ENCODE measurements at regions not wholly inside any gene's neighbourhood (a gene's known extent, or its start where the extent isn't known, plus 50 kb on each side); places are given as distances from the start of the nearest gene placed in this dataset.
"Not testable (repeated sequence)": the region's sequence is repeated elsewhere in the genome, so short reads cannot be mapped to it uniquely, and the experiment has no call there.

- H3K4me1 ChIP-seq (ENCODE audit: control extremely low read depth in 1 of 4, control insufficient read depth in 4 of 4, insufficient read depth in 4 of 4, low read length in 3 of 4), result peaks cover 0 to 10% (median 6%) of the 10 kb centered on the region in 4 experiments
- no peaks in the 10 kb centered on the region for H3K36me3 ChIP-seq (ENCODE audit: control insufficient read depth in 4 of 4, insufficient read depth in 4 of 4, low read length in 3 of 4)
- no peak overlapping the region for H3K4me3 ChIP-seq (ENCODE audit: control insufficient read depth in 1 of 7, extremely low read depth in 1 of 7, insufficient read depth in 4 of 7, low read depth in 2 of 7, low read length in 6 of 7)
- POLR2A ChIA-PET, result no interaction called here
- H3K27me3 ChIP-seq (replicated peaks in 2 of 5; ENCODE audit: control insufficient read depth in 4 of 5, insufficient read depth in 5 of 5, low read length in 4 of 5), result no peaks in the 10 kb centered on the region
- peaks cover 0 to 1% (median 0%) of the 10 kb centered on the region in 5 experiments for H3K9me3 ChIP-seq (ENCODE audit: control extremely low read depth in 1 of 5, control insufficient read depth in 4 of 5, insufficient read depth in 2 of 5, low read depth in 1 of 5, low read length in 4 of 5)
- CTCF ChIA-PET, result interaction anchor here (0.8 to 1.5 kb wide), 3 partner anchors 13 to 82 kb away, joined by 3 to 4 read pairs (median 4); no protein-coding TSS in a partner anchor
- H3K27ac ChIP-seq (ENCODE audit: insufficient read depth in 1 of 2, low read depth in 1 of 2, low read length in 2 of 2, poor library complexity in 1 of 2, severe bottlenecking in 2 of 2), result no peak overlapping the region
- no peak for DNase-seq
Observed at GRCh38 chr14:65989981-65990380, 496.2 kb upstream of the CCDC196 start.

GRCh38 chr14:65991104-65991503 is 495.1 kb upstream of the CCDC196 start:
- no peak for DNase-seq
- peaks cover 0 to 10% (median 6%) of the 10 kb centered on the region in 4 experiments for H3K4me1 ChIP-seq (ENCODE audit: control extremely low read depth in 1 of 4, control insufficient read depth in 4 of 4, insufficient read depth in 4 of 4, low read length in 3 of 4)
- WGBS (ENCODE audit: insufficient coverage), result 100% methylated on average over 2 of the region's 2 CpGs
- no peaks in the 10 kb centered on the region for H3K36me3 ChIP-seq (ENCODE audit: control insufficient read depth in 4 of 4, insufficient read depth in 4 of 4, low read length in 3 of 4)
- ChIA-PET POLR2A (no interaction called here), CTCF (interaction anchor here (0.6 to 1.5 kb wide), 2 partner anchors 31 to 339 kb away, joined by 3 to 4 read pairs; no protein-coding TSS in a partner anchor)
- H3K4me3 ChIP-seq (ENCODE audit: control insufficient read depth in 1 of 7, extremely low read depth in 1 of 7, insufficient read depth in 4 of 7, low read depth in 2 of 7, low read length in 6 of 7), result no peak overlapping the region
- no peaks in the 10 kb centered on the region for H3K27me3 ChIP-seq (replicated peaks in 2 of 5; ENCODE audit: control insufficient read depth in 4 of 5, insufficient read depth in 5 of 5, low read length in 4 of 5)
- peaks cover 0 to 1% (median 0%) of the 10 kb centered on the region in 5 experiments for H3K9me3 ChIP-seq (ENCODE audit: control extremely low read depth in 1 of 5, control insufficient read depth in 4 of 5, insufficient read depth in 2 of 5, low read depth in 1 of 5, low read length in 4 of 5)
- H3K27ac ChIP-seq (ENCODE audit: insufficient read depth in 1 of 2, low read depth in 1 of 2, low read length in 2 of 2, poor library complexity in 1 of 2, severe bottlenecking in 2 of 2), result no peak overlapping the region

GRCh38 chr14:65991935-65992334 is 494.2 kb upstream of the CCDC196 start:
- peak in 2 of 3 donors; percentile 26 to 50 for DNase-seq
- peaks cover 0 to 10% (median 6%) of the 10 kb centered on the region in 4 experiments for H3K4me1 ChIP-seq (ENCODE audit: control extremely low read depth in 1 of 4, control insufficient read depth in 4 of 4, insufficient read depth in 4 of 4, low read length in 3 of 4)
- WGBS (ENCODE audit: insufficient coverage), result no CpG with 5 or more reads among the region's 1 CpG
- H3K27me3 ChIP-seq (replicated peaks in 2 of 5; ENCODE audit: control insufficient read depth in 4 of 5, insufficient read depth in 5 of 5, low read length in 4 of 5); H3K36me3 ChIP-seq (ENCODE audit: control insufficient read depth in 4 of 4, insufficient read depth in 4 of 4, low read length in 3 of 4); H3K9me3 ChIP-seq (ENCODE audit: control extremely low read depth in 1 of 5, control insufficient read depth in 4 of 5, insufficient read depth in 2 of 5, low read depth in 1 of 5, low read length in 4 of 5); H3K4me3 ChIP-seq (ENCODE audit: control insufficient read depth in 1 of 7, extremely low read depth in 1 of 7, insufficient read depth in 4 of 7, low read depth in 2 of 7, low read length in 6 of 7); H3K27ac ChIP-seq (ENCODE audit: insufficient read depth in 1 of 2, low read depth in 1 of 2, low read length in 2 of 2, poor library complexity in 1 of 2, severe bottlenecking in 2 of 2); CTCF ChIA-PET; POLR2A ChIA-PET: not testable (repeated sequence)

- no peak overlapping the region for H3K4me3 ChIP-seq (ENCODE audit: control insufficient read depth in 1 of 7, extremely low read depth in 1 of 7, insufficient read depth in 4 of 7, low read depth in 2 of 7, low read length in 6 of 7)
- H3K9me3 ChIP-seq (ENCODE audit: control extremely low read depth in 1 of 5, control insufficient read depth in 4 of 5, insufficient read depth in 2 of 5, low read depth in 1 of 5, low read length in 4 of 5), result peaks cover 0 to 1% (median 0%) of the 10 kb centered on the region in 5 experiments
- 46% methylated on average over 2 of the region's 3 CpGs for WGBS (ENCODE audit: insufficient coverage)
- ChIA-PET POLR2A (no interaction called here), CTCF (no interaction called here)
- H3K4me1 ChIP-seq (ENCODE audit: control extremely low read depth in 1 of 4, control insufficient read depth in 4 of 4, insufficient read depth in 4 of 4, low read length in 3 of 4), result peaks cover 0 to 10% (median 6%) of the 10 kb centered on the region in 4 experiments
- no peak overlapping the region for H3K27ac ChIP-seq (ENCODE audit: insufficient read depth in 1 of 2, low read depth in 1 of 2, low read length in 2 of 2, poor library complexity in 1 of 2, severe bottlenecking in 2 of 2)
- no peaks in the 10 kb centered on the region for H3K36me3 ChIP-seq (ENCODE audit: control insufficient read depth in 4 of 4, insufficient read depth in 4 of 4, low read length in 3 of 4)
- H3K27me3 ChIP-seq (replicated peaks in 2 of 5; ENCODE audit: control insufficient read depth in 4 of 5, insufficient read depth in 5 of 5, low read length in 4 of 5), result no peaks in the 10 kb centered on the region
- DNase-seq, result peak in 1 of 3 donors; percentile 16
Observed at GRCh38 chr14:65993103-65993502, 493.1 kb upstream of the CCDC196 start.

- H3K27me3 ChIP-seq (replicated peaks in 2 of 5; ENCODE audit: control insufficient read depth in 4 of 5, insufficient read depth in 5 of 5, low read length in 4 of 5), result no peaks in the 10 kb centered on the region
- H3K27ac ChIP-seq (ENCODE audit: insufficient read depth in 1 of 2, low read depth in 1 of 2, low read length in 2 of 2, poor library complexity in 1 of 2, severe bottlenecking in 2 of 2), result no peak overlapping the region
- no peak overlapping the region for H3K4me3 ChIP-seq (ENCODE audit: control insufficient read depth in 1 of 7, extremely low read depth in 1 of 7, insufficient read depth in 4 of 7, low read depth in 2 of 7, low read length in 6 of 7)
- H3K4me1 ChIP-seq (ENCODE audit: control extremely low read depth in 1 of 4, control insufficient read depth in 4 of 4, insufficient read depth in 4 of 4, low read length in 3 of 4), result peaks cover 0 to 10% (median 6%) of the 10 kb centered on the region in 4 experiments
- H3K36me3 ChIP-seq (ENCODE audit: control insufficient read depth in 4 of 4, insufficient read depth in 4 of 4, low read length in 3 of 4), result no peaks in the 10 kb centered on the region
- WGBS (ENCODE audit: insufficient coverage), result 100% methylated on average over 3 of the region's 5 CpGs
- POLR2A ChIA-PET, result no interaction called here
- DNase-seq, result no peak
- peaks cover 0 to 9% (median 0%) of the 10 kb centered on the region in 5 experiments for H3K9me3 ChIP-seq (ENCODE audit: control extremely low read depth in 1 of 5, control insufficient read depth in 4 of 5, insufficient read depth in 2 of 5, low read depth in 1 of 5, low read length in 4 of 5)
- CTCF ChIA-PET, result no interaction called here
Observed at GRCh38 chr14:65993996-65994395, 492.2 kb upstream of the CCDC196 start.

- CTCF ChIA-PET, result no interaction called here
- Histone ChIP-seq H3K36me3 (ENCODE audit: control insufficient read depth in 4 of 4, insufficient read depth in 4 of 4, low read length in 3 of 4) (no peaks in the 10 kb centered on the region), H3K9me3 (ENCODE audit: control extremely low read depth in 1 of 5, control insufficient read depth in 4 of 5, insufficient read depth in 2 of 5, low read depth in 1 of 5, low read length in 4 of 5) (peaks cover 0 to 20% (median 3%) of the 10 kb centered on the region in 5 experiments), H3K27ac (ENCODE audit: insufficient read depth in 1 of 2, low read depth in 1 of 2, low read length in 2 of 2, poor library complexity in 1 of 2, severe bottlenecking in 2 of 2) (no peak overlapping the region), H3K4me1 (ENCODE audit: control extremely low read depth in 1 of 4, control insufficient read depth in 4 of 4, insufficient read depth in 4 of 4, low read length in 3 of 4) (peaks cover 0 to 28% (median 19%) of the 10 kb centered on the region in 4 experiments), H3K4me3 (ENCODE audit: control insufficient read depth in 1 of 7, extremely low read depth in 1 of 7, insufficient read depth in 4 of 7, low read depth in 2 of 7, low read length in 6 of 7) (no peak overlapping the region), H3K27me3 (replicated peaks in 2 of 5; ENCODE audit: control insufficient read depth in 4 of 5, insufficient read depth in 5 of 5, low read length in 4 of 5) (no peaks in the 10 kb centered on the region)
- POLR2A ChIA-PET, result no interaction called here
- WGBS (ENCODE audit: insufficient coverage), result no CpG with 5 or more reads among the region's 2 CpGs
- no peak for DNase-seq
Observed at GRCh38 chr14:65997347-65997746, 488.8 kb upstream of the CCDC196 start.

- Histone ChIP-seq H3K4me1 (ENCODE audit: control extremely low read depth in 1 of 4, control insufficient read depth in 4 of 4, insufficient read depth in 4 of 4, low read length in 3 of 4) (peaks cover 0 to 19% (median 12%) of the 10 kb centered on the region in 4 experiments), H3K27ac (ENCODE audit: insufficient read depth in 1 of 2, low read depth in 1 of 2, low read length in 2 of 2, poor library complexity in 1 of 2, severe bottlenecking in 2 of 2) (no peak overlapping the region), H3K4me3 (ENCODE audit: control insufficient read depth in 1 of 7, extremely low read depth in 1 of 7, insufficient read depth in 4 of 7, low read depth in 2 of 7, low read length in 6 of 7) (no peak overlapping the region), H3K9me3 (ENCODE audit: control extremely low read depth in 1 of 5, control insufficient read depth in 4 of 5, insufficient read depth in 2 of 5, low read depth in 1 of 5, low read length in 4 of 5) (peaks cover 0 to 20% (median 5%) of the 10 kb centered on the region in 5 experiments), H3K36me3 (ENCODE audit: control insufficient read depth in 4 of 4, insufficient read depth in 4 of 4, low read length in 3 of 4) (no peaks in the 10 kb centered on the region), H3K27me3 (replicated peaks in 2 of 5; ENCODE audit: control insufficient read depth in 4 of 5, insufficient read depth in 5 of 5, low read length in 4 of 5) (no peaks in the 10 kb centered on the region)
- no peak for DNase-seq
- WGBS (ENCODE audit: insufficient coverage), result 100% methylated on average over 1 of the region's 1 CpG
- ChIA-PET CTCF (interaction anchor here (0.7 to 1.9 kb wide), 2 partner anchors 39 to 40 kb away, joined by 3 to 6 read pairs; no protein-coding TSS in a partner anchor), POLR2A (no interaction called here)
Observed at GRCh38 chr14:65999865-66000264, 486.3 kb upstream of the CCDC196 start.

All from common myeloid progenitor, CD34-positive (primary cell).